Tibial artery (tissue), 4 donors: ENCODE measurements at regions not wholly inside any gene's neighbourhood (a gene's known extent, or its start where the extent isn't known, plus 50 kb on each side); places are given as distances from the start of the nearest gene placed in this dataset.

Source experiments
- DNase-seq, 2 donors: peaks; one replicate each; pipeline ENCODE4 v3.0.0-alpha.2; 2019
- H3K27ac ChIP-seq, 2 donors: fragments of 200-600 bp; sonication (generic) in 1 of 2; 1 replicate in 1 of 2; 2 replicates in 1 of 2; pipeline ENCODE4 v1.5.1; 2018 to 2019; ENCODE audit warnings: mild to moderate bottlenecking in 1 of 2
- H3K27me3 ChIP-seq, 2 donors: fragments of 200-600 bp; sonication (generic) in 1 of 2; one replicate each; pipeline versions ENCODE4 v1.5.1 to v1.6.0; 2016 to 2019
- H3K36me3 ChIP-seq, 3 donors: fragments of 200-600 bp; sonication (generic) in 2 of 3; one replicate each; pipeline ENCODE4 v1.5.1; 2016 to 2019; ENCODE audit warnings: mild to moderate bottlenecking in 2 of 3
- H3K4me1 ChIP-seq, 4 donors: fragments of 200-600 bp; sonication (generic) in 2 of 4; 1 replicate in 3 of 4; 2 replicates in 1 of 4; pipeline ENCODE4 v1.5.1; 2016 to 2019
- H3K4me3 ChIP-seq, 2 donors: fragments of 200-600 bp; sonication (generic) in 1 of 2; 1 replicate in 1 of 2; 2 replicates in 1 of 2; pipeline ENCODE4 v1.5.1; 2018 to 2019; ENCODE audit warnings: mild to moderate bottlenecking in 2 of 2
- H3K9me3 ChIP-seq, 3 donors: fragments of 200-600 bp; sonication (generic) in 1 of 3; one replicate each; pipeline ENCODE4 v1.5.1; 2016 to 2019
- intact Hi-C: fragments of 100-400 bp; cut with DNase I; formaldehyde crosslinking; loops from one replicate; pipeline ENCODE4 v1.15.0; 2023; ENCODE audit warnings: low total_unique reads
- TF ChIP-seq, protein P1 (sequence below), 2 experiments: fragments of 200-600 bp in 1 of 2; fragments of 450-650 bp in 1 of 2; IDR thresholded peaks; one replicate each; pipeline ENCODE4 v1.5.1; 2017 to 2019; ENCODE audit warnings: antibody characterized with exemption in 2 of 2, mild to moderate bottlenecking in 1 of 2, moderate library complexity in 1 of 2

DNA sequence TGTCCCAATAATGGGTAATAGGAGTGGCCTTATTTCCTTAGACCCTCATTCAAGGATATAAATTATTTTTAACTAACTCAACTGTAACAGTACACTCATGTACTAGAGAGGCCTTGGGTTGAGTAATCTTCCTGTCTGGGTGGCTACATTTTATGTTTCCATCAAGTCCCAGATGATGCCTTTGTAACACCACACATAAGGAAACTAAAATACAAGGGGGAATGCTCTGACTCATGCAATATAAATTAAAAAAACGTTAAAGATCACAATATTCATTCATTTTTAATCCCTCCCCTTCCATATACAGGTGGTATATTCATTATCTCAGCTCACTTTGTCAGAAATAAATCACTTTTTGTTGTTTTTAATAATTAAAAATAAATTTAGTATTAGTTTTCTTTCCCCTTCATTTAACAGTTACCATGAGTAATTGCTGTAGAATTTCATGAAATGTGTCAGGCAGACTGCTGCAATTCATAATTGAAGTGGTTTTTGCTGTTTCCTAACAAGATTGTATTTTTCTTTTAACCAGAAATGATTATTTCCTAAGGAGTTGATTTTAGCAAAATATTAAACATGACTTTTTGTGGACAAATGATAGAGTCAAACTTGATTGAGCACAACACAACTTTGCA lies 1403.6 kb downstream of the SUCLG1 start:
- Histone ChIP-seq H3K27ac (no peak overlapping the region), H3K27me3 (no peaks in the 10 kb centered on the region), H3K9me3 (no peaks in the 10 kb centered on the region), H3K36me3 (no peaks in the 10 kb centered on the region), H3K4me1 (no peaks in the 10 kb centered on the region), H3K4me3 (no peak overlapping the region)
- TF ChIP-seq, protein P1, sequence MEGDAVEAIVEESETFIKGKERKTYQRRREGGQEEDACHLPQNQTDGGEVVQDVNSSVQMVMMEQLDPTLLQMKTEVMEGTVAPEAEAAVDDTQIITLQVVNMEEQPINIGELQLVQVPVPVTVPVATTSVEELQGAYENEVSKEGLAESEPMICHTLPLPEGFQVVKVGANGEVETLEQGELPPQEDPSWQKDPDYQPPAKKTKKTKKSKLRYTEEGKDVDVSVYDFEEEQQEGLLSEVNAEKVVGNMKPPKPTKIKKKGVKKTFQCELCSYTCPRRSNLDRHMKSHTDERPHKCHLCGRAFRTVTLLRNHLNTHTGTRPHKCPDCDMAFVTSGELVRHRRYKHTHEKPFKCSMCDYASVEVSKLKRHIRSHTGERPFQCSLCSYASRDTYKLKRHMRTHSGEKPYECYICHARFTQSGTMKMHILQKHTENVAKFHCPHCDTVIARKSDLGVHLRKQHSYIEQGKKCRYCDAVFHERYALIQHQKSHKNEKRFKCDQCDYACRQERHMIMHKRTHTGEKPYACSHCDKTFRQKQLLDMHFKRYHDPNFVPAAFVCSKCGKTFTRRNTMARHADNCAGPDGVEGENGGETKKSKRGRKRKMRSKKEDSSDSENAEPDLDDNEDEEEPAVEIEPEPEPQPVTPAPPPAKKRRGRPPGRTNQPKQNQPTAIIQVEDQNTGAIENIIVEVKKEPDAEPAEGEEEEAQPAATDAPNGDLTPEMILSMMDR (IDR thresholded peaks at IDR 0.05): no peak
- intact Hi-C loops: no loop called here
- DNase-seq: no peak

- no peak overlapping the region for H3K4me3 ChIP-seq
- H3K36me3 ChIP-seq: no peaks in the 10 kb centered on the region
- intact Hi-C loops: no loop called here
- TF ChIP-seq, protein P1 (IDR thresholded peaks at IDR 0.05): no peak
- no peaks in the 10 kb centered on the region for H3K9me3 ChIP-seq
- H3K4me1 ChIP-seq: no peaks in the 10 kb centered on the region
- DNase-seq: no peak
- no peaks in the 10 kb centered on the region for H3K27me3 ChIP-seq
- H3K27ac ChIP-seq: no peak overlapping the region
Observed at GRCh38 chr2:83054751-83055150, 1404.3 kb downstream of the SUCLG1 start.

DNA sequence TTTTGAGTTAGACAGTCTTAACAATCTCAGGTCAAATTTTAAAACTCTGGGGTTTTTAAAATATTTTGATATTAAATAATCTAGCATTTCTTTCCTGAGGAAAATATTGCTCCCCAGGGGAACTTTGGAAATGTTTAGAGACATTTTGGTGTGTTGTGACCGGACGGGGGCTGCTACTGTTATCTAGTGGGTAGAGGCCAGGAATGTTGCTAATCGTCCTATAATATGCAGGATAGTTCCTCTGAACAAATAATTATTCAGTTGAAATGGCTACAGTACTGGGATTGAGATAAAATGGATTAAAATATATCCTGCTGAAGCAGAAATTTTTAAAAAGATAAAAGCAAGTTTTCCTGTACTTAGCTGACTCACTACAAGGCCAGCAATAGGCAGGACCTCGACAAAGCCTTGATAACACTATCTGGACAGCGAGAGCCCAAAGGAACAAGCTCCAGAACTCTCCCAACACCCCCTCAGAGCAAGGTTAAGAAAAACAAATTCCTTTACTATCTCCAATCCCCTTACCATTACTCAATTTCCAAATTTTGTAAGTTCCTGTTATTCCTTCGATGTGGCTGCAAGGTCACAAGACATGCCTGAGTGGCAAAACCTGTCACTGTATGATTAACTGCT lies 1407.4 kb downstream of the SUCLG1 start:
- Histone ChIP-seq H3K36me3 (no peaks in the 10 kb centered on the region), H3K27ac (no peak overlapping the region), H3K4me1 (no peaks in the 10 kb centered on the region), H3K9me3 (no peaks in the 10 kb centered on the region), H3K4me3 (no peak overlapping the region), H3K27me3 (no peaks in the 10 kb centered on the region)
- TF ChIP-seq, protein P1 (IDR thresholded peaks at IDR 0.05): no peak
- no peak for DNase-seq
- intact Hi-C loops: no loop called here

GRCh38 chr2:83042053-83042452 lies 1417.0 kb downstream of the SUCLG1 start:
- DNase-seq: no peak
- Histone ChIP-seq H3K36me3 (no peaks in the 10 kb centered on the region), H3K27ac (no peak overlapping the region), H3K27me3 (no peaks in the 10 kb centered on the region), H3K4me1 (no peaks in the 10 kb centered on the region), H3K4me3 (no peak overlapping the region), H3K9me3 (no peaks in the 10 kb centered on the region)
- TF ChIP-seq, protein P1 (IDR thresholded peaks at IDR 0.05): no peak
- intact Hi-C loops: no loop called here

DNA sequence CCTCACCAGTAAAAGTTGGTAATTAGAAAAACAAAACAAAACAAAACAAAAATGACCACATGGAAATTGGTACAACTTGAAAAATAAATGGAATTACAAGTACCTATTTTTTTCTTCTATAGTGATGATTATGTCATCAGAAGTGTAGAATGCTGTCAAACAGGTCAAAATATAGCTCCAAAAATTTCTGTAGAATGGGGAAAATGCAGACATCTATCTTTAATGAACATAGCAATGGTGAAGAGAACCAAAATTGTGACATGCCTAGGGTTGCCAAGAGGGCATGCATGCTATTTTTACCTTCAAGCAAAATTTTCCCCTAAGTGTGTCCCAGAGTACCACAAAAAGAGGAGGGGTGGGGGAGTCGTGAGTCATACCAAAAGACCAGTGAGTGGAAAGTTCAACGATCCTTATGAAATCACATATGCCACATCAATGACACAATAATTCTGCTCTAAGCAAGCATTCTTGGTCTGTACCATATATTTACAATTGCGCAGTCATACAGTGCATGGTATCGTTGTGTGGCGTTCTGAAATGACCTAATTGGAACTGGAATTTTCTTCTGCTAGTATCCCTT lies 1436.4 kb downstream of the SUCLG1 start:
- no peak overlapping the region for H3K27ac ChIP-seq
- no peak overlapping the region for H3K4me3 ChIP-seq
- no peak for DNase-seq
- no peaks in the 10 kb centered on the region for H3K36me3 ChIP-seq
- no peaks in the 10 kb centered on the region for H3K9me3 ChIP-seq
- no peaks in the 10 kb centered on the region for H3K27me3 ChIP-seq
- no peaks in the 10 kb centered on the region for H3K4me1 ChIP-seq
- intact Hi-C loops: no loop called here
- TF ChIP-seq, protein P1 (IDR thresholded peaks at IDR 0.05): no peak
